Activated CD4-positive, CD25-positive, alpha-beta regulatory T cell treated with anti-CD3 and anti-CD28 coated beads, Interleukin-2, amount 50 U/mL, for 24 hours (primary cell): ENCODE measurements at regions not wholly inside any gene's neighbourhood (a gene's known extent, or its start where the extent isn't known, plus 50 kb on each side); places are given as distances from the start of the nearest gene placed in this dataset.

Experiments
- ATAC-seq, 2 donors: fragments of 150-1000 bp; cut with Tn5 transposase; one replicate each; pipeline ENCODE4 v1.10.0; 2021; ENCODE audit warnings: mild to moderate bottlenecking in 1 of 2, moderate library complexity in 1 of 2

- ATAC-seq, result no peak
Measured at GRCh38 chr18:37668971-37669747, 103.6 kb upstream of the CELF4 start.

GRCh38 chr18:37667836-37668235 lies 102.2 kb upstream of the CELF4 start:
- no peak for ATAC-seq

- no peak for ATAC-seq
Measured at GRCh38 chr18:37666991-37667390, 101.4 kb upstream of the CELF4 start.

GRCh38 chr18:37666451-37666850 lies 100.9 kb upstream of the CELF4 start:
- ATAC-seq, result no peak

GRCh38 chr18:37665346-37665745 lies 99.7 kb upstream of the CELF4 start:
- no peak for ATAC-seq

GRCh38 chr18:37663446-37663845 lies 97.8 kb upstream of the CELF4 start:
- no peak for ATAC-seq

- ATAC-seq, result no peak
Measured at GRCh38 chr18:37662546-37663339, 97.1 kb upstream of the CELF4 start.

GRCh38 chr18:37662099-37662498 lies 96.5 kb upstream of the CELF4 start:
- ATAC-seq, result no peak

GRCh38 chr18:37661478-37661877 lies 95.9 kb upstream of the CELF4 start:
- no peak for ATAC-seq

- ATAC-seq, result no peak
Measured at GRCh38 chr18:37661061-37661460, 95.5 kb upstream of the CELF4 start.

- ATAC-seq, result no peak
Measured at GRCh38 chr18:37660658-37661057, 95.1 kb upstream of the CELF4 start.

GRCh38 chr18:37659906-37660305 lies 94.3 kb upstream of the CELF4 start:
- no peak for ATAC-seq

GRCh38 chr18:37658894-37659293 lies 93.3 kb upstream of the CELF4 start:
- ATAC-seq, result no peak

GRCh38 chr18:37657493-37657892 lies 91.9 kb upstream of the CELF4 start:
- no peak for ATAC-seq

GRCh38 chr18:37654731-37655369 lies 89.3 kb upstream of the CELF4 start:
- no peak for ATAC-seq

- no peak for ATAC-seq
Measured at GRCh38 chr18:37654034-37654433, 88.4 kb upstream of the CELF4 start.

GRCh38 chr18:37653618-37654017 lies 88.0 kb upstream of the CELF4 start:
- ATAC-seq, result no peak

GRCh38 chr18:37649930-37650329 lies 84.3 kb upstream of the CELF4 start:
- ATAC-seq, result no peak

GRCh38 chr18:37649416-37649815 lies 83.8 kb upstream of the CELF4 start:
- ATAC-seq, result no peak

- ATAC-seq, result no peak
Measured at GRCh38 chr18:37641573-37641972, 76.0 kb upstream of the CELF4 start.

GRCh38 chr18:37640504-37640903 lies 74.9 kb upstream of the CELF4 start:
- no peak for ATAC-seq

- ATAC-seq, result no peak
Measured at GRCh38 chr18:37639846-37640245, 74.2 kb upstream of the CELF4 start.

- ATAC-seq, result no peak
Measured at GRCh38 chr18:37637478-37637850, 71.9 kb upstream of the CELF4 start.
